Adrenal gland (tissue), 9 donors: ENCODE measurements at regions not wholly inside any gene's neighbourhood (a gene's known extent, or its start where the extent isn't known, plus 50 kb on each side); places are given as distances from the start of the nearest gene placed in this dataset.
"Not testable (repeated sequence)": the region's sequence is repeated elsewhere in the genome, so short reads cannot be mapped to it uniquely, and the experiment has no call there.

Source experiments
- DNase-seq, 7 donors: peaks; one replicate each; pipeline ENCODE4 v3.0.0-alpha.2; 2019 to 2020
- H3K27ac ChIP-seq, 5 donors: fragments of 200-600 bp; sonication (generic) in 4 of 5; 1 replicate in 3 of 5; 2 replicates in 2 of 5; pipeline versions ENCODE4 v1.5.1 to v1.8.0; 2016 to 2020; ENCODE audit warnings: mild to moderate bottlenecking in 1 of 5
- H3K27me3 ChIP-seq: fragments of 200-600 bp; 2 replicates; pipeline ENCODE4 v1.8.0; 2021
- H3K36me3 ChIP-seq, 2 donors: fragments of 200-600 bp; replicated peaks in 1 of 2; 1 replicate in 1 of 2; 2 replicates in 1 of 2; pipeline versions ENCODE4 v1.5.1 to v1.8.0; 2018 to 2022
- H3K4me1 ChIP-seq, 2 donors: fragments of 200-600 bp; replicated peaks in 1 of 2; 1 replicate in 1 of 2; 2 replicates in 1 of 2; pipeline versions ENCODE4 v1.5.1 to v1.8.0; 2018 to 2021
- H3K4me3 ChIP-seq, 4 donors: fragments of 200-600 bp; sonication (generic) in 3 of 4; one replicate each; pipeline ENCODE4 v1.5.1; 2016 to 2018
- H3K9me3 ChIP-seq, 3 donors: fragments of 200-600 bp; sonication (generic) in 1 of 3; replicated peaks in 1 of 3; 1 replicate in 2 of 3; 2 replicates in 1 of 3; pipeline versions ENCODE4 v1.5.1 to v1.8.0; 2016 to 2021
- CTCF ChIP-seq, 6 experiments: fragments of 450-650 bp in 4 of 6; fragments of 200-600 bp in 2 of 6; sonication (generic) in 1 of 6; IDR thresholded peaks; 1 replicate in 5 of 6; 2 replicates in 1 of 6; pipeline versions ENCODE4 v1.5.1 to v1.8.0; 2016 to 2021; ENCODE audit warnings: antibody characterized with exemption in 6 of 6, mild to moderate bottlenecking in 2 of 6, moderate library complexity in 1 of 6
- POLR2A ChIP-seq, 2 donors: fragments of 450-650 bp; IDR thresholded peaks; one replicate each; pipeline ENCODE4 v1.6.1; 2017; ENCODE audit warnings: antibody characterized with exemption in 2 of 2, mild to moderate bottlenecking in 2 of 2, moderate library complexity in 1 of 2
- WGBS, 4 donors: extraction: QIAGEN DNeasy Blood & Tissue Kit in 2 of 4; methylation state at CpG; one replicate each; pipeline versions ENCODE4 v1.1.5 to v1.1.7; 2013 to 2017; 5-methylcytosine and 5-hydroxymethylcytosine counted together
- intact Hi-C, 2 donors: fragments of 100-400 bp; cut with DNase I; formaldehyde crosslinking; loops; one replicate each; pipeline versions ENCODE4 v1.14.1 to v1.15.0; 2022 to 2023
- donor health status: healthy with polysubstance abuse.
- donor health status: Bipolar disorder and iron deficiency.
- donor health status: DM: yes; HTN: yes; CAD: no.
- donor health status: DM: no; HTN: no; CAD: no.
- donor health status: DM: no; HTN: no; CAD: no.

DNA sequence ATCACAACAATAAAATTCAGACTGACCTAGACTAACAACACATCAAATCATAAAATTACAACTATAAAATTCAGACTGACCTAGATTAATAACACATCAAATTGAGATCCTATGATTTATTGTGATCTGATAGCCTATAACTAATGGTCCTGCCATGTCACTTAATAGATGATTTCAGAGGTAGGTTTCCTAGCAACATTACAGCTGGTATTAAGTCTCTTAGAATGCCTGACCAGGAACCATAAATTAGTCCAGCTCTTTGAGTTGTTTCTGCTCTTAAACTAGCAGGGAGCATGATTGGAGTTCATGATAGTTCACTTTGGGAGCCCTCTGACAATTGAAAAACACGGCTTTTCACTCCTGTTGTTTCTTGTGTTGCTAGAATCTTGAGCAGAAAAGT lies 318.9 kb downstream of the BMPER start:
- intact Hi-C loops = no loop called here
- no peaks in the 10 kb centered on the region for H3K27me3 ChIP-seq
- 33 to 50% (median 40%) methylated on average over 1 of the region's 1 CpG for WGBS, 4 donors
- no peak for DNase-seq
- no peaks in the 10 kb centered on the region for H3K36me3 ChIP-seq
- no peaks in the 10 kb centered on the region for H3K4me1 ChIP-seq
- no peak overlapping the region for H3K27ac ChIP-seq
- TF ChIP-seq POLR2A (IDR thresholded peaks at IDR 0.05) (no peak), CTCF (IDR thresholded peaks at IDR 0.05) (no peak)
- no peaks in the 10 kb centered on the region for H3K9me3 ChIP-seq
- H3K4me3 ChIP-seq = no peak overlapping the region

GRCh38 chr7:34225193-34225592 lies 319.9 kb downstream of the BMPER start:
- no peaks in the 10 kb centered on the region for H3K9me3 ChIP-seq
- no peak for DNase-seq
- no peaks in the 10 kb centered on the region for H3K27me3 ChIP-seq
- no peak for TF ChIP-seq CTCF (IDR thresholded peaks at IDR 0.05)
- no peak for TF ChIP-seq POLR2A (IDR thresholded peaks at IDR 0.05)
- 67 to 80% (median 72%) methylated on average over 5 of the region's 5 CpGs for WGBS, 4 donors
- no peak overlapping the region for H3K27ac ChIP-seq
- no peaks in the 10 kb centered on the region for H3K4me1 ChIP-seq
- intact Hi-C loops = no loop called here
- H3K36me3 ChIP-seq = no peaks in the 10 kb centered on the region
- H3K4me3 ChIP-seq = no peak overlapping the region

DNA sequence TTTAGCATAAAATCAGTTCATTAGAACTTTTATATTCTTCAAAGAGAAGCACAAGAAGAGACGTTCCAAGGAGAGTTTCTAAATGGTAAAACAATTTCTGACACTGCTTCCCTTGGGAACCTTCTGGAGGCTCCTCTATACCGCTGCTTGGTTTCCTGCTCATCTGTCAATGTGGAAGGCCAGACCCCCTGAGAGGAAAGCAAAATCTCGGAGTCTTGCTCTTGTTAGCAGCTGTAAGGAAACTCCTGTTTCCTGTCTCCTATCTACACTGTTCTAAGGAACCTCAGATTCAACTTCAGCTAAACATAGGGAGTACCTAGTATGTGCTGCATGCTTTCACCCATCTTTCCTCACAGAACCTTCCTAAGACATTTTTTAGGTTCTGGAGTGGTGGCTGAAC lies 322.2 kb downstream of the BMPER start:
- no peak overlapping the region for H3K4me3 ChIP-seq
- DNase-seq = no peak
- H3K9me3 ChIP-seq = no peaks in the 10 kb centered on the region
- H3K36me3 ChIP-seq = no peaks in the 10 kb centered on the region
- no peaks in the 10 kb centered on the region for H3K4me1 ChIP-seq
- WGBS, 4 donors = 17 to 30% (median 26%) methylated on average over 3 of the region's 3 CpGs
- intact Hi-C loops = no loop called here
- no peaks in the 10 kb centered on the region for H3K27me3 ChIP-seq
- TF ChIP-seq CTCF (IDR thresholded peaks at IDR 0.05) (no peak), POLR2A (IDR thresholded peaks at IDR 0.05) (no peak)
- no peak overlapping the region for H3K27ac ChIP-seq

- H3K4me1 ChIP-seq, H3K27ac ChIP-seq, DNase-seq, H3K9me3 ChIP-seq, H3K27me3 ChIP-seq, H3K36me3 ChIP-seq, H3K4me3 ChIP-seq, intact Hi-C loops: not testable (repeated sequence)
- WGBS, 4 donors = 75 to 100% (median 81%) methylated on average over 2 to 5 of the region's 5 CpGs
Observed at GRCh38 chr7:34235101-34235500, 329.8 kb downstream of the BMPER start.

- TF ChIP-seq CTCF (IDR thresholded peaks at IDR 0.05) (no peak), POLR2A (IDR thresholded peaks at IDR 0.05) (no peak)
- H3K4me3 ChIP-seq = no peak overlapping the region
- no peaks in the 10 kb centered on the region for H3K9me3 ChIP-seq
- H3K27me3 ChIP-seq = no peaks in the 10 kb centered on the region
- WGBS, 4 donors = 75 to 100% (median 89%) methylated on average over 2 of the region's 2 CpGs
- H3K27ac ChIP-seq = no peak overlapping the region
- H3K4me1 ChIP-seq = no peaks in the 10 kb centered on the region
- H3K36me3 ChIP-seq = no peaks in the 10 kb centered on the region
- intact Hi-C loops = no loop called here
- DNase-seq = no peak
Observed at GRCh38 chr7:34236057-34236456, 330.7 kb downstream of the BMPER start.
